Parathyroid adenoma (tissue), 2 donors: ENCODE measurements at regions not wholly inside any gene's neighbourhood (a gene's known extent, or its start where the extent isn't known, plus 50 kb on each side); places are given as distances from the start of the nearest gene placed in this dataset.

Source experiments
- H2AFZ ChIP-seq: fragments of 300-600 bp; sonication (generic); one replicate; pipeline ENCODE4 v1.7.0; 2017; ENCODE audit warnings: antibody characterized with exemption, mild to moderate bottlenecking
- H3K27ac ChIP-seq: fragments of 300-600 bp; sonication (generic); one replicate; pipeline ENCODE4 v1.7.0; 2017
- H3K27me3 ChIP-seq: fragments of 300-600 bp; sonication (generic); one replicate; pipeline ENCODE4 v1.7.0; 2017; ENCODE audit warnings: low read length; ENCODE audit not compliant: control insufficient read depth, insufficient read depth
- H3K36me3 ChIP-seq: fragments of 300-600 bp; sonication (generic); one replicate; pipeline ENCODE4 v1.7.0; 2017; ENCODE audit warnings: low read length; ENCODE audit not compliant: control insufficient read depth, insufficient read depth
- H3K4me1 ChIP-seq: fragments of 300-600 bp; sonication (generic); one replicate; pipeline ENCODE4 v1.7.0; 2017; ENCODE audit warnings: control low read depth
- H3K4me2 ChIP-seq: fragments of 300-600 bp; sonication (generic); one replicate; pipeline ENCODE4 v1.7.0; 2017; ENCODE audit warnings: low read length
- H3K4me3 ChIP-seq: fragments of 300-600 bp; sonication (generic); one replicate; pipeline ENCODE4 v1.7.0; 2017; ENCODE audit warnings: low read depth, low read length
- H3K79me2 ChIP-seq: fragments of 300-600 bp; sonication (generic); one replicate; pipeline ENCODE4 v1.7.0; 2017; ENCODE audit warnings: control low read depth
- H3K9ac ChIP-seq: fragments of 300-600 bp; sonication (generic); one replicate; pipeline ENCODE4 v1.7.0; 2017; ENCODE audit warnings: mild to moderate bottlenecking
- H3K9me3 ChIP-seq: fragments of 300-600 bp; sonication (generic); one replicate; pipeline ENCODE4 v1.7.0; 2017; ENCODE audit warnings: low read length; ENCODE audit not compliant: control insufficient read depth
- TF ChIP-seq, protein P1 (sequence below): fragments of 300-600 bp; sonication (generic); IDR thresholded peaks from one replicate; pipeline ENCODE4 v1.7.0; 2017; ENCODE audit warnings: antibody characterized with exemption, mild to moderate bottlenecking
- donor health status: primary hyperparathyroidism.

DNA sequence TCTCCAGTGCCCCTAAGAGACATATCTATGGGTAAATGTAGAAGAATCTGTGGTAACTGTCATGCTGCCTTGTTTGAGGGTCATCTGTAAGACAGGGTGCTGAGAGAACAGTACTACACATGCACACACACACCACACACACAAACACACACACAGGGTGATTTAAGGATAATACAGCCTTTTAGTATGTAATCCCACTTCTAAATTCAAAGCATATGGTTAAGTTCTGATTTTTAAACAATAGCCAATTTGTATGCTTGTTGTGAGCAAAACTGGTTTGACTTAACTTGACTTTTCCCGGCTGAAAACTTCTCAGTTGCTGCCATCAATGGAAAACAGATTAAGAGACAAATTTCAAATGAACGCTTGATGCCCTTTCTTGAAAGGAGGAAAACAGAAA is 241.8 kb downstream of the ADGRG6 start:
- H3K4me1 ChIP-seq: no peaks in the 10 kb centered on the region
- H3K79me2 ChIP-seq: no peaks in the 10 kb centered on the region
- no peak overlapping the region for H3K9ac ChIP-seq
- H3K9me3 ChIP-seq: no peaks in the 10 kb centered on the region
- H3K4me2 ChIP-seq: no peak overlapping the region
- TF ChIP-seq, protein P1, sequence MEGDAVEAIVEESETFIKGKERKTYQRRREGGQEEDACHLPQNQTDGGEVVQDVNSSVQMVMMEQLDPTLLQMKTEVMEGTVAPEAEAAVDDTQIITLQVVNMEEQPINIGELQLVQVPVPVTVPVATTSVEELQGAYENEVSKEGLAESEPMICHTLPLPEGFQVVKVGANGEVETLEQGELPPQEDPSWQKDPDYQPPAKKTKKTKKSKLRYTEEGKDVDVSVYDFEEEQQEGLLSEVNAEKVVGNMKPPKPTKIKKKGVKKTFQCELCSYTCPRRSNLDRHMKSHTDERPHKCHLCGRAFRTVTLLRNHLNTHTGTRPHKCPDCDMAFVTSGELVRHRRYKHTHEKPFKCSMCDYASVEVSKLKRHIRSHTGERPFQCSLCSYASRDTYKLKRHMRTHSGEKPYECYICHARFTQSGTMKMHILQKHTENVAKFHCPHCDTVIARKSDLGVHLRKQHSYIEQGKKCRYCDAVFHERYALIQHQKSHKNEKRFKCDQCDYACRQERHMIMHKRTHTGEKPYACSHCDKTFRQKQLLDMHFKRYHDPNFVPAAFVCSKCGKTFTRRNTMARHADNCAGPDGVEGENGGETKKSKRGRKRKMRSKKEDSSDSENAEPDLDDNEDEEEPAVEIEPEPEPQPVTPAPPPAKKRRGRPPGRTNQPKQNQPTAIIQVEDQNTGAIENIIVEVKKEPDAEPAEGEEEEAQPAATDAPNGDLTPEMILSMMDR: no peak
- H3K4me3 ChIP-seq: no peak overlapping the region
- no peak overlapping the region for H3K27ac ChIP-seq
- H3K27me3 ChIP-seq: no peaks in the 10 kb centered on the region
- H3K36me3 ChIP-seq: no peaks in the 10 kb centered on the region
- no peak overlapping the region for H2AFZ ChIP-seq

DNA sequence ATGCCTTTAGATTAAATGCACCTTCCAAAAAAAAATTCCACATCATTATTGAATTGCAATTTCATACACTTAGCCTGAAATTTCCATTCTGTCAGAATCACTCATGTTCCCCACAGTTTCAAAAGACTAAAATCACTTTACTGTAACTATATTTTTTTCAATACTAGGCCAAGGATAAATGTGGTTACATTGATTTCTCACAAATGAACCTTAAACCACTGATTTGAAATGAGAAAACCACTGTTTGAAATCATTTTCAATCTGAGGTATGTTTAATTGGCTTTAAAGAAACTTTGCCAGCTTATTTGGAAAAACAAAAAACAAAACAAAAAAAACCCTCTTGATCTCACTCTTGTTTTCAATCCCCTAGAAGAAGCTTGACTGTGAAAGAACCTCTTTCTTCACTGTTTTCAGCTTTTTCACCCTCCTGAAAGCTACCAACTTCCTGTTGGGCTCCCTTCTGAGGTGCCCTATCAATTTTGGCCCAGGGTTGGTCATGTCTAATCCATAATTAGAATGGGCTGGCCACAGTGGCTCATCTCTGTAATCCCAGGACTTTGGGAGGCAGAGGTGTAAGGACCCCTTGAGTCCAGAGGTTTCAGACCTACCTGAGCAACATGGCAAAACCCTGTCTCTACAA is 242.5 kb downstream of the ADGRG6 start:
- Histone ChIP-seq H3K4me3 (no peak overlapping the region), H3K27ac (no peak overlapping the region), H3K9ac (no peak overlapping the region), H2AFZ (no peak overlapping the region), H3K4me1 (no peaks in the 10 kb centered on the region), H3K9me3 (no peaks in the 10 kb centered on the region), H3K27me3 (no peaks in the 10 kb centered on the region), H3K79me2 (no peaks in the 10 kb centered on the region), H3K4me2 (no peak overlapping the region), H3K36me3 (no peaks in the 10 kb centered on the region)
- TF ChIP-seq, protein P1: no peak

DNA sequence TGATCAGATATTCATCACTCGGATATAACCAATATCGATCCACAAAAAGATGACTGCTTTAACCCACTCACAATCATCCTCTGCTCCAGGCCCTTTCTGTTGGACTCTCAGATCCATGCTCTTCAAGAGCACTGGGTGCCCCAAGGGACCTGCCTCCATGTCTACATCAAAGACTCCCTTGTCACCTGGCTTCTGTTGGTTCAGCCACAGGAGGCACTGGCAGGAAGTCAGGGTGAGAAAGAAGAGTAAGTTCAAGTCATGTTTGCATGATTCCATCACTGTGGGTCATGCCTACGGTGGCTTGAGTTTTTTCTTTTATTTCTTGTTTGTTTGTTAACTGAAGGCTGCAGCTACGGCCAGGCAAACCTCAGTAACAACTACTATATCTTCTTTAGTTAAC is 243.3 kb downstream of the ADGRG6 start:
- no peak overlapping the region for H3K9ac ChIP-seq
- TF ChIP-seq, protein P1: no peak
- H3K9me3 ChIP-seq: no peaks in the 10 kb centered on the region
- H3K36me3 ChIP-seq: no peaks in the 10 kb centered on the region
- no peak overlapping the region for H3K27ac ChIP-seq
- no peaks in the 10 kb centered on the region for H3K79me2 ChIP-seq
- H3K4me2 ChIP-seq: no peak overlapping the region
- no peak overlapping the region for H3K4me3 ChIP-seq
- H3K4me1 ChIP-seq: no peaks in the 10 kb centered on the region
- H2AFZ ChIP-seq: no peak overlapping the region
- H3K27me3 ChIP-seq: no peaks in the 10 kb centered on the region

DNA sequence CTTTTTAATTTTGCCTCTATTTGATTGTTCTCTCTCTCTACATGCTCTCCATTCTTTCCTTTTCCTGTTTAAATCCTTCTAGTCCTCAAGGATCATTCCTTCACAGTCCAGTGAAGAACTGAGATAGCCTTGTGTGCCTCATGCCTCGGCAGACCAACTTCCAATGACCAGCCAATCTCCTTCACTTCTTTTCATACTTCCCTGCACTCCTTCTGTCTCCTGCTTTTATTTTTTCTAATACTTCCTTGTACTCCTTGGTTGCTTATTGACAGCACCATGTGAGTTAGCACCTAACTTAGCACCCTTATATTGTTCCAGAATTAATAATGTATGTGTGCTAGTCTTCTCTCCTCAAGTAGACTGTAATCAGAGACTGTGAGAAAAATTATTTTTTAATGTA is 246.8 kb downstream of the ADGRG6 start:
- Histone ChIP-seq H3K36me3 (no peaks in the 10 kb centered on the region), H3K4me3 (no peak overlapping the region), H2AFZ (no peak overlapping the region)

More for the DNA sequence above, 246.8 kb downstream of the ADGRG6 start:
- H3K27me3 ChIP-seq: no peaks in the 10 kb centered on the region
- no peak overlapping the region for H3K27ac ChIP-seq
- no peak overlapping the region for H3K9ac ChIP-seq
- no peaks in the 10 kb centered on the region for H3K4me1 ChIP-seq
- H3K79me2 ChIP-seq: no peaks in the 10 kb centered on the region
- no peak overlapping the region for H3K4me2 ChIP-seq
- H3K9me3 ChIP-seq: no peaks in the 10 kb centered on the region
- TF ChIP-seq, protein P1: no peak
